ENCODE measurements at regions not wholly inside any gene's neighbourhood (a gene's known extent, or its start where the extent isn't known, plus 50 kb on each side); places are given as distances from the start of the nearest gene placed in this dataset.

- DNase-seq (no peak), ATAC-seq (ENCODE audit: low read depth in 2 of 2) (no peak)
- peaks cover 19 to 47% (median 47%) of the 10 kb centered on the region in 3 donors for H3K27me3 Mint-ChIP-seq
- H3K4me3 Mint-ChIP-seq: no peak overlapping the region
- peaks cover 0 to 2% (median 0%) of the 10 kb centered on the region in 7 donors for H3K9me3 Mint-ChIP-seq
- no peak overlapping the region for H3K27ac Mint-ChIP-seq
- no peaks in the 10 kb centered on the region for H3K36me3 Mint-ChIP-seq
- peaks cover 11 to 19% (median 18%) of the 10 kb centered on the region in 3 donors for H3K4me1 Mint-ChIP-seq
These were observed 148.7 kb upstream of the LMO4 start for GRCh38 chr1:87179851-87180519.

GRCh38 chr1:87180682-87181081 lies 148.0 kb upstream of the LMO4 start:
- H3K9me3 Mint-ChIP-seq: no peaks in the 10 kb centered on the region
- H3K4me1 Mint-ChIP-seq: peaks cover 11 to 18% (median 18%) of the 10 kb centered on the region in 3 donors
- H3K36me3 Mint-ChIP-seq: no peaks in the 10 kb centered on the region
- no peak overlapping the region for H3K27ac Mint-ChIP-seq
- DNase-seq: no peak
- no peak for ATAC-seq (ENCODE audit: low read depth in 2 of 2)
- no peak overlapping the region for H3K4me3 Mint-ChIP-seq
- H3K27me3 Mint-ChIP-seq: peaks cover 25 to 50% (median 41%) of the 10 kb centered on the region in 3 donors

GRCh38 chr1:87182611-87183010 lies 146.1 kb upstream of the LMO4 start:
- Mint-ChIP-seq H3K9me3 (no peaks in the 10 kb centered on the region), H3K27ac (no peak overlapping the region), H3K36me3 (no peaks in the 10 kb centered on the region), H3K4me3 (no peak overlapping the region), H3K4me1 (peaks cover 0 to 5% (median 4%) of the 10 kb centered on the region in 3 donors), H3K27me3 (peaks cover 27 to 48% (median 36%) of the 10 kb centered on the region in 3 donors)
- no peak for DNase-seq
- ATAC-seq (ENCODE audit: low read depth in 2 of 2): no peak

GRCh38 chr1:87185077-87185476 lies 143.6 kb upstream of the LMO4 start:
- Mint-ChIP-seq H3K27ac (peak overlapping the region in 1 of 6 donors; percentile 4), H3K27me3 (peaks cover 23 to 50% (median 32%) of the 10 kb centered on the region in 3 donors), H3K4me3 (peak overlapping the region in 1 of 8 donors; percentile 14), H3K36me3 (no peaks in the 10 kb centered on the region), H3K4me1 (peaks cover 0 to 1% (median 0%) of the 10 kb centered on the region in 3 donors), H3K9me3 (no peaks in the 10 kb centered on the region)
- ATAC-seq (ENCODE audit: low read depth in 2 of 2) (no peak), DNase-seq (no peak)

GRCh38 chr1:87186346-87186745 lies 142.3 kb upstream of the LMO4 start:
- DNase-seq (no peak), ATAC-seq (ENCODE audit: low read depth in 2 of 2) (no peak)
- Mint-ChIP-seq H3K9me3 (no peaks in the 10 kb centered on the region), H3K4me3 (no peak overlapping the region), H3K27me3 (peaks cover 23 to 63% (median 36%) of the 10 kb centered on the region in 3 donors), H3K27ac (no peak overlapping the region), H3K36me3 (no peaks in the 10 kb centered on the region), H3K4me1 (no peaks in the 10 kb centered on the region)

GRCh38 chr1:87188640-87189039 lies 140.0 kb upstream of the LMO4 start:
- DNase-seq (no peak), ATAC-seq (ENCODE audit: low read depth in 2 of 2) (no peak)
- peaks cover 23 to 56% (median 32%) of the 10 kb centered on the region in 3 donors for H3K27me3 Mint-ChIP-seq
- H3K27ac Mint-ChIP-seq: no peak overlapping the region
- no peaks in the 10 kb centered on the region for H3K9me3 Mint-ChIP-seq
- H3K4me3 Mint-ChIP-seq: no peak overlapping the region
- H3K36me3 Mint-ChIP-seq: no peaks in the 10 kb centered on the region
- no peaks in the 10 kb centered on the region for H3K4me1 Mint-ChIP-seq

GRCh38 chr1:87190402-87190801 lies 138.3 kb upstream of the LMO4 start:
- ATAC-seq (ENCODE audit: low read depth in 2 of 2) (no peak), DNase-seq (no peak)
- H3K27me3 Mint-ChIP-seq: peaks cover 17 to 39% (median 25%) of the 10 kb centered on the region in 3 donors
- H3K4me3 Mint-ChIP-seq: no peak overlapping the region
- no peak overlapping the region for H3K27ac Mint-ChIP-seq
- peaks cover 0 to 13% (median 10%) of the 10 kb centered on the region in 7 donors for H3K9me3 Mint-ChIP-seq
- H3K4me1 Mint-ChIP-seq: no peaks in the 10 kb centered on the region
- H3K36me3 Mint-ChIP-seq: peaks cover 5 to 13% of the 10 kb centered on the region in 2 donors

- no peak overlapping the region for H3K4me3 Mint-ChIP-seq
- DNase-seq: no peak
- peaks cover 0 to 19% (median 10%) of the 10 kb centered on the region in 7 donors for H3K9me3 Mint-ChIP-seq
- no peaks in the 10 kb centered on the region for H3K4me1 Mint-ChIP-seq
- H3K27me3 Mint-ChIP-seq: peaks cover 14 to 32% (median 25%) of the 10 kb centered on the region in 3 donors
- no peak overlapping the region for H3K27ac Mint-ChIP-seq
- peaks cover 5 to 13% of the 10 kb centered on the region in 2 donors for H3K36me3 Mint-ChIP-seq
- no peak for ATAC-seq (ENCODE audit: low read depth in 2 of 2)
These were observed 137.0 kb upstream of the LMO4 start for GRCh38 chr1:87191646-87192045.

GRCh38 chr1:87194271-87194774 lies 134.4 kb upstream of the LMO4 start:
- ATAC-seq (ENCODE audit: low read depth in 2 of 2) (no peak), DNase-seq (no peak)
- H3K27ac Mint-ChIP-seq: no peak overlapping the region
- no peaks in the 10 kb centered on the region for H3K4me1 Mint-ChIP-seq
- H3K4me3 Mint-ChIP-seq: no peak overlapping the region
- peaks cover 0 to 19% (median 10%) of the 10 kb centered on the region in 7 donors for H3K9me3 Mint-ChIP-seq
- H3K36me3 Mint-ChIP-seq: peaks cover 5 to 13% of the 10 kb centered on the region in 2 donors
- peaks cover 19 to 32% (median 21%) of the 10 kb centered on the region in 3 donors for H3K27me3 Mint-ChIP-seq

GRCh38 chr1:87194856-87195255 lies 133.8 kb upstream of the LMO4 start:
- peaks cover 0 to 19% (median 10%) of the 10 kb centered on the region in 7 donors for H3K9me3 Mint-ChIP-seq
- H3K36me3 Mint-ChIP-seq: peaks cover 5 to 13% of the 10 kb centered on the region in 2 donors
- no peak overlapping the region for H3K27ac Mint-ChIP-seq
- ATAC-seq (ENCODE audit: low read depth in 2 of 2): no peak
- peaks cover 23 to 31% (median 24%) of the 10 kb centered on the region in 3 donors for H3K27me3 Mint-ChIP-seq
- no peak overlapping the region for H3K4me3 Mint-ChIP-seq
- DNase-seq: no peak
- H3K4me1 Mint-ChIP-seq: no peaks in the 10 kb centered on the region

- peaks cover 0 to 19% (median 10%) of the 10 kb centered on the region in 7 donors for H3K9me3 Mint-ChIP-seq
- peaks cover 5 to 13% of the 10 kb centered on the region in 2 donors for H3K36me3 Mint-ChIP-seq
- no peak for ATAC-seq (ENCODE audit: low read depth in 2 of 2)
- peaks cover 26 to 31% (median 31%) of the 10 kb centered on the region in 3 donors for H3K27me3 Mint-ChIP-seq
- H3K27ac Mint-ChIP-seq: no peak overlapping the region
- H3K4me3 Mint-ChIP-seq: peak overlapping the region in 1 of 8 donors; percentile 19
- no peak for DNase-seq
- H3K4me1 Mint-ChIP-seq: peaks cover 3 to 5% (median 5%) of the 10 kb centered on the region in 3 donors
These were observed 132.4 kb upstream of the LMO4 start for GRCh38 chr1:87196110-87196827.

- Mint-ChIP-seq H3K36me3 (peaks cover 5 to 13% of the 10 kb centered on the region in 2 donors), H3K4me1 (peaks cover 5 to 10% (median 5%) of the 10 kb centered on the region in 3 donors), H3K27me3 (peaks cover 24 to 31% (median 30%) of the 10 kb centered on the region in 3 donors), H3K27ac (no peak overlapping the region), H3K9me3 (peaks cover 0 to 19% (median 10%) of the 10 kb centered on the region in 7 donors), H3K4me3 (no peak overlapping the region)
- DNase-seq (no peak), ATAC-seq (ENCODE audit: low read depth in 2 of 2) (no peak)
These were observed 131.5 kb upstream of the LMO4 start for GRCh38 chr1:87197156-87197555.

- H3K36me3 Mint-ChIP-seq: peaks cover 5 to 13% of the 10 kb centered on the region in 2 donors
- no peak for ATAC-seq (ENCODE audit: low read depth in 2 of 2)
- H3K27ac Mint-ChIP-seq: no peak overlapping the region
- no peak for DNase-seq
- peaks cover 0 to 19% (median 10%) of the 10 kb centered on the region in 7 donors for H3K9me3 Mint-ChIP-seq
- H3K27me3 Mint-ChIP-seq: peaks cover 20 to 35% (median 32%) of the 10 kb centered on the region in 3 donors
- H3K4me3 Mint-ChIP-seq: no peak overlapping the region
- peaks cover 5 to 15% (median 10%) of the 10 kb centered on the region in 3 donors for H3K4me1 Mint-ChIP-seq
These were observed 131.0 kb upstream of the LMO4 start for GRCh38 chr1:87197641-87198040.

Measured in naive B cell (primary cell).